ENCODE measurements at regions not wholly inside any gene's neighbourhood (a gene's known extent, or its start where the extent isn't known, plus 50 kb on each side); places are given as distances from the start of the nearest gene placed in this dataset.

DNA sequence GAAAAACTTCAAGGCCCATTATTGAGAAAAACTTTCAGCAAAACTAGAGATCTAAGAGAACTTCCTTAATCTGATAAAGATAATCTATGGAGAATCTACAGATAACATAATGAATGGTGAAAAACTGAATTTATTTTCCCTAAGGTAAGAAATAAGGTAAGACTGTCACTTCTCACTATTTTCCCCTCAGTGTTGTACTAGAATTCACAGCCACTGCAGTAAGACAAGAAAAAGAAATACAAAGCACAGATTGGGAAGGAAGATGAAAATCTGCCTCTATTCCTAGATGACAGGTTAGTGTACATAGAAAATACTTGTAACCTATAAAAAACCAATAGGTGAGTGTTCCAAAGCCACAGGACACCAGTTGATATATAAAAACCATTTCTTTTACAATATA is 220.7 kb upstream of the SHH start:
- TF ChIP-seq CTCF (IDR thresholded peaks at IDR 0.05) (no peak), POLR2A (IDR thresholded peaks at IDR 0.05) (no peak)

All from thyroid gland (tissue), 4 donors.